HCT116 (cell line): ENCODE measurements at regions not wholly inside any gene's neighbourhood (a gene's known extent, or its start where the extent isn't known, plus 50 kb on each side); places are given as distances from the start of the nearest gene placed in this dataset.

Experiments
- ATAC-seq: fragments of 200-7000 bp; cut with Tn5 transposase; 2 replicates; pipeline ENCODE4 v1.9.1; 2020; ENCODE audit warnings: mild to moderate bottlenecking, moderate library complexity
- BruUV-seq: library from RNA; stranded (reverse); fragments of 400-500 nt; replicated peaks from 2 replicates; lab custom pipeline; 2021; lab: Mats Ljungman, UMichigan
- CTCF ChIA-PET: fragments of 300-600 bp; sonication (Branson Sonifier 250); formaldehyde crosslinking; loops from one replicate; lab custom pipeline; 2021; ENCODE audit warnings: antibody characterized with exemption; lab: Charles Lee
- POLR2A ChIA-PET: fragments of 300-600, 350-600 bp; sonication (Branson Sonifier 250); formaldehyde crosslinking; loops from one replicate; lab custom pipeline; 2021; ENCODE audit warnings: antibody characterized with exemption; lab: Charles Lee
- RAD21 ChIA-PET, 2 experiments: fragments of 300-600 bp; sonication (Branson Sonifier 250); formaldehyde crosslinking; loops; one replicate each; lab custom pipeline; 2023; ENCODE audit warnings: low total read pairs in 2 of 2; ENCODE audit not compliant: uncharacterized antibody in 2 of 2, unreplicated experiment in 2 of 2, low non-redundant PET in 1 of 2; lab: Charles Lee
- DNase-seq: peaks from one replicate; pipeline ENCODE4 v3.0.0-alpha.2; 2010; ENCODE audit warnings: low read depth, low spot score
- H2AFZ ChIP-seq: fragments of 200-600 bp; shearing (Covaris generic), sonication (generic); 2 replicates; pipeline ENCODE4 v1.6.1; 2017; ENCODE audit warnings: low read depth, mixed run types, mixed read lengths, antibody characterized with exemption, low read length; ENCODE audit not compliant: poor library complexity, severe bottlenecking
- H3K27ac ChIP-seq: 2 replicates; pipeline ENCODE4 v1.5.1; 2012; ENCODE audit warnings: low read depth, low read length
- H3K27me3 ChIP-seq: fragments of 200-600 bp; sonication (generic); 2 replicates; pipeline ENCODE4 v1.6.1; 2016; ENCODE audit warnings: mixed run types, low read length, mixed read lengths; ENCODE audit not compliant: insufficient read depth
- H3K36me3 ChIP-seq, 2 experiments: fragments of 200-500 bp in 1 of 2; fragments of 200-600 bp in 1 of 2; sonication (Bioruptor generic) in 1 of 2; sonication (generic) in 1 of 2; 2 replicates each; pipeline versions ENCODE4 v1.5.1 to v1.6.1; 2014 to 2016; ENCODE audit warnings: low read length in 2 of 2, inconsistent platforms in 1 of 2, mixed read lengths in 1 of 2, mixed run types in 1 of 2; ENCODE audit not compliant: insufficient read depth in 2 of 2, control insufficient read depth in 1 of 2
- H3K4me1 ChIP-seq, 2 experiments: fragments of 200-600 bp in 1 of 2; sonication (generic) in 1 of 2; 2 replicates each; pipeline versions ENCODE4 v1.5.1 to v1.6.1; 2012 to 2017; ENCODE audit warnings: low read length in 2 of 2, inconsistent platforms in 1 of 2, mild to moderate bottlenecking in 1 of 2, mixed read lengths in 1 of 2, mixed run types in 1 of 2, moderate library complexity in 1 of 2; ENCODE audit not compliant: insufficient read depth in 2 of 2, control insufficient read depth in 1 of 2
- H3K4me2 ChIP-seq: fragments of 200-600 bp; sonication (generic); 2 replicates; pipeline ENCODE4 v1.6.1; 2017; ENCODE audit warnings: mixed run types, low read length, mixed read lengths
- H3K4me3 ChIP-seq, 2 experiments: fragments of 200-600 bp in 1 of 2; sonication (generic) in 1 of 2; replicated peaks in 1 of 2; 2 replicates each; pipeline ENCODE4 v1.5.1; 2011 to 2016; ENCODE audit warnings: low read length in 2 of 2, control low read depth in 1 of 2, low read depth in 1 of 2, mild to moderate bottlenecking in 1 of 2, mixed read lengths in 1 of 2, mixed run types in 1 of 2
- H3K79me2 ChIP-seq: fragments of 200-600 bp; sonication (generic); 2 replicates; pipeline ENCODE4 v1.6.1; 2017; ENCODE audit warnings: mild to moderate bottlenecking, mixed run types, low read length, moderate library complexity, mixed read lengths; ENCODE audit not compliant: insufficient read depth
- H3K9ac ChIP-seq: fragments of 200-600 bp; sonication (generic); 2 replicates; pipeline ENCODE4 v1.6.1; 2016; ENCODE audit warnings: low read length, mixed read lengths
- H3K9me2 ChIP-seq: fragments of 200-600 bp; sonication (generic), shearing (Covaris generic); 2 replicates; pipeline ENCODE4 v1.6.1; 2017; ENCODE audit warnings: mixed run types, mild to moderate bottlenecking, moderate library complexity; ENCODE audit not compliant: insufficient read depth
- H3K9me3 ChIP-seq, 2 experiments: fragments of 200-500 bp in 1 of 2; fragments of 200-600 bp in 1 of 2; sonication (Bioruptor generic) in 1 of 2; sonication (generic) in 1 of 2; 2 replicates each; pipeline ENCODE4 v1.6.1; 2014 to 2017; ENCODE audit warnings: low read length in 2 of 2, mixed read lengths in 2 of 2, inconsistent platforms in 1 of 2, low read depth in 1 of 2, mild to moderate bottlenecking in 1 of 2, mixed run types in 1 of 2, moderate library complexity in 1 of 2; ENCODE audit not compliant: control insufficient read depth in 1 of 2, insufficient read depth in 1 of 2
- H4K20me1 ChIP-seq: fragments of 200-600 bp; sonication (generic), shearing (Covaris generic); 2 replicates; pipeline ENCODE4 v1.6.1; 2017; ENCODE audit warnings: mixed run types, mild to moderate bottlenecking, moderate library complexity; ENCODE audit not compliant: insufficient read depth
- ATF3 ChIP-seq: IDR thresholded peaks from 2 replicates; pipeline ENCODE4 v1.6.1; 2012
- CBX3 ChIP-seq: IDR thresholded peaks from 2 replicates; pipeline ENCODE4 v1.6.1; 2012; ENCODE audit warnings: low read depth
- CEBPB ChIP-seq: IDR thresholded peaks from 2 replicates; pipeline ENCODE4 v1.6.1; 2012; ENCODE audit warnings: low read depth
- EGR1 ChIP-seq: IDR thresholded peaks from 2 replicates; pipeline ENCODE4 v1.6.1; 2012; ENCODE audit warnings: low read depth
- ELF1 ChIP-seq: IDR thresholded peaks from 2 replicates; pipeline ENCODE4 v1.6.1; 2012; ENCODE audit warnings: low read depth, borderline replicate concordance
- EZH2 ChIP-seq: fragments of 200-600 bp; sonication (generic); IDR thresholded peaks from 2 replicates; pipeline ENCODE4 v1.6.1; 2017; ENCODE audit warnings: antibody characterized with exemption, mixed run types
- FOSL1 ChIP-seq: IDR thresholded peaks from 2 replicates; pipeline ENCODE4 v1.6.1; 2012; ENCODE audit warnings: low read depth
- JUND ChIP-seq: IDR thresholded peaks from 2 replicates; pipeline ENCODE4 v1.6.1; 2012
- POLR2A ChIP-seq: IDR thresholded peaks from 2 replicates; pipeline ENCODE4 v1.7.0; 2011; ENCODE audit warnings: borderline replicate concordance; ENCODE audit not compliant: insufficient read depth, insufficient read length; ENCODE audit errors: extremely low read depth
- POLR2AphosphoS5 ChIP-seq: IDR thresholded peaks from 2 replicates; pipeline ENCODE4 v1.6.1; 2011; ENCODE audit warnings: mild to moderate bottlenecking, low read depth, low read length, moderate library complexity
- RAD21 ChIP-seq: IDR thresholded peaks from 2 replicates; pipeline ENCODE4 v1.6.1; 2012; ENCODE audit warnings: low read depth, mild to moderate bottlenecking
- REST ChIP-seq: IDR thresholded peaks from 2 replicates; pipeline ENCODE4 v1.6.1; 2012; ENCODE audit warnings: low read depth
- SIN3A ChIP-seq: IDR thresholded peaks from 2 replicates; pipeline ENCODE4 v1.6.1; 2012; ENCODE audit warnings: low read depth
- SP1 ChIP-seq: IDR thresholded peaks from 2 replicates; pipeline ENCODE4 v1.6.1; 2012; ENCODE audit warnings: low read depth
- SRF ChIP-seq: IDR thresholded peaks from 2 replicates; pipeline ENCODE4 v1.6.1; 2012; ENCODE audit warnings: low read depth
- TCF7L2 ChIP-seq: IDR thresholded peaks from 2 replicates; pipeline ENCODE4 v1.7.0; 2011; ENCODE audit warnings: borderline replicate concordance, inconsistent platforms; ENCODE audit not compliant: insufficient read depth, insufficient read length; ENCODE audit errors: extremely low read depth
- YY1 ChIP-seq: IDR thresholded peaks from 2 replicates; pipeline ENCODE4 v1.6.1; 2011; ENCODE audit warnings: low read length, low read depth, moderate library complexity, mild to moderate bottlenecking; ENCODE audit not compliant: insufficient replicate concordance; ENCODE audit errors: extremely low read depth
- ZBTB33 ChIP-seq: IDR thresholded peaks from 2 replicates; pipeline ENCODE4 v1.6.1; 2011; ENCODE audit warnings: mild to moderate bottlenecking, low read length, moderate library complexity; ENCODE audit not compliant: insufficient replicate concordance; ENCODE audit errors: extremely low read depth
- ZFX ChIP-seq: fragments of 450-650 bp; IDR thresholded peaks from 2 replicates; pipeline ENCODE4 v1.6.1; 2017
- ZNF274 ChIP-seq: fragments of 200-500 bp; sonication (Bioruptor generic); IDR thresholded peaks from 2 replicates; pipeline ENCODE4 v1.6.1; 2014; ENCODE audit warnings: mild to moderate bottlenecking, low read depth, low read length, inconsistent platforms
- intact Hi-C: fragments of 100-400 bp; cut with micrococcal nuclease; formaldehyde crosslinking; loops from 2 replicates; pipeline ENCODE4 v1.10.0; 2022

- no TSS peak for BruUV-seq
- Histone ChIP-seq H4K20me1 (no peaks in the 10 kb centered on the region), H3K27me3 (no peaks in the 10 kb centered on the region), H3K4me2 (no peak overlapping the region), H2AFZ (no peak overlapping the region), H3K36me3 (no peaks in the 10 kb centered on the region), H3K9me2 (no peaks in the 10 kb centered on the region; the same call in 1 of the 2 replicates), H3K79me2 (no peaks in the 10 kb centered on the region), H3K4me1 (peaks cover 0 to 5% of the 10 kb centered on the region in 2 experiments; a peak in 1 of 4 replicates), H3K4me3 (no peak overlapping the region), H3K9ac (no peak overlapping the region), H3K27ac (no peak overlapping the region), H3K9me3 (no peaks in the 10 kb centered on the region)
- DNase-seq (no peak), ATAC-seq (no peak)
- ChIA-PET RAD21 (no interaction called here), POLR2A (no interaction called here), CTCF (interaction anchor here (2.1 kb wide), 1 partner anchor 11 kb away, joined by 11 read pairs; no protein-coding TSS in a partner anchor)
- intact Hi-C loops: no loop called here
- no peak for TF ChIP-seq POLR2A
- no peak for TF ChIP-seq TCF7L2
- TF ChIP-seq ZFX: no peak
- TF ChIP-seq JUND: no peak
- no peak for TF ChIP-seq ZBTB33
- TF ChIP-seq REST: no peak
- TF ChIP-seq POLR2AphosphoS5: no peak
- TF ChIP-seq CEBPB: no peak
- no peak for TF ChIP-seq EGR1
- no peak for TF ChIP-seq SRF
- no peak for TF ChIP-seq CBX3
- no peak for TF ChIP-seq SIN3A
- TF ChIP-seq ZNF274: no peak
- TF ChIP-seq SP1: no peak
- no peak for TF ChIP-seq YY1
- no peak for TF ChIP-seq ATF3
- no peak for TF ChIP-seq FOSL1
- no peak for TF ChIP-seq RAD21
- TF ChIP-seq EZH2: no peak
- no peak for TF ChIP-seq ELF1
These were observed 289.7 kb upstream of the TPM1 start for GRCh38 chr15:62752657-62753517.
